LNCaP clone FGC (cell line): ENCODE measurements at regions not wholly inside any gene's neighbourhood (a gene's known extent, or its start where the extent isn't known, plus 50 kb on each side); places are given as distances from the start of the nearest gene placed in this dataset.

Experiments
- DNase-seq: peaks from one replicate; pipeline ENCODE4 v3.0.0-alpha.2; 2011; ENCODE audit warnings: low read depth
- H3K4me3 ChIP-seq: 2 replicates; pipeline ENCODE4 v1.5.1; 2011; ENCODE audit warnings: mild to moderate bottlenecking, low read depth, low read length, control low read depth
- CTCF ChIP-seq: IDR thresholded peaks from 2 replicates; pipeline ENCODE4 v1.5.1; 2012; ENCODE audit warnings: mild to moderate bottlenecking; ENCODE audit not compliant: control insufficient read depth, insufficient read depth; ENCODE audit errors: extremely low read depth

GRCh38 chr1:193763266-193763665 is 576.9 kb upstream of the B3GALT2 start:
- no peak for DNase-seq
- TF ChIP-seq CTCF, result no peak
- H3K4me3 ChIP-seq, result no peak overlapping the region

GRCh38 chr1:193762236-193762635 is 575.8 kb upstream of the B3GALT2 start:
- peak; percentile 74 for DNase-seq
- no peak for TF ChIP-seq CTCF
- H3K4me3 ChIP-seq, result no peak overlapping the region

GRCh38 chr1:193755441-193755840 is 569.0 kb upstream of the B3GALT2 start:
- TF ChIP-seq CTCF, result no peak
- no peak for DNase-seq
- no peak overlapping the region for H3K4me3 ChIP-seq

GRCh38 chr1:193754732-193755427 is 568.5 kb upstream of the B3GALT2 start:
- peak; percentile 40 for TF ChIP-seq CTCF
- DNase-seq, result no peak
- H3K4me3 ChIP-seq, result no peak overlapping the region

- no peak for TF ChIP-seq CTCF
- no peak for DNase-seq
- no peak overlapping the region for H3K4me3 ChIP-seq
Observed at GRCh38 chr1:193754151-193754550, 567.7 kb upstream of the B3GALT2 start.

- no peak for TF ChIP-seq CTCF
- no peak overlapping the region for H3K4me3 ChIP-seq
- no peak for DNase-seq
Observed at GRCh38 chr1:193753038-193753756, 566.8 kb upstream of the B3GALT2 start.

- TF ChIP-seq CTCF, result no peak
- DNase-seq, result no peak
- no peak overlapping the region for H3K4me3 ChIP-seq
Observed at GRCh38 chr1:193749868-193750267, 563.5 kb upstream of the B3GALT2 start.
